ENCODE measurements at regions not wholly inside any gene's neighbourhood (a gene's known extent, or its start where the extent isn't known, plus 50 kb on each side); places are given as distances from the start of the nearest gene placed in this dataset.
A peak's percentile ranks its signal among the peaks of the same experiment; 100 is the strongest.
"Not testable (repeated sequence)": the region's sequence is repeated elsewhere in the genome, so short reads cannot be mapped to it uniquely, and the experiment has no call there.

DNA sequence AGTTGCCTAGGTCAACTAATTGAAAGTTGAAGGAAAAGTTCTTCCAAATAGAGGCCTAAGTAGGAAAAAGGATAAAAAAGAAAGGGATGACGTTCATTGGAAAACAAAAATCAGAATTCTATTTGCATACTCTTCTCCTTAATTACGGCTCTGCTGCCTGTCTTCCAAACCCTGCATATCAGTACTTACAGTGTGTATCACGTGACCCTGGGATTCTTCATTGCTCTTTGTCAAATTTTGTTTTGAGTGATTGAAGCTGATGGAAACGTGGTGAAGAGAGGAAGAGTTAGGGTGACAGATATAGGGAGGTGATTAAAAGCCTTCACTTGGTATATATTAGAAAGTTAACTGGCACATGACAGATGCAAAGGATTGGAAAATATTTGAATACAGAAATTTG is 97.9 kb downstream of the ZNF92 start:
- TF ChIP-seq, protein P1, sequence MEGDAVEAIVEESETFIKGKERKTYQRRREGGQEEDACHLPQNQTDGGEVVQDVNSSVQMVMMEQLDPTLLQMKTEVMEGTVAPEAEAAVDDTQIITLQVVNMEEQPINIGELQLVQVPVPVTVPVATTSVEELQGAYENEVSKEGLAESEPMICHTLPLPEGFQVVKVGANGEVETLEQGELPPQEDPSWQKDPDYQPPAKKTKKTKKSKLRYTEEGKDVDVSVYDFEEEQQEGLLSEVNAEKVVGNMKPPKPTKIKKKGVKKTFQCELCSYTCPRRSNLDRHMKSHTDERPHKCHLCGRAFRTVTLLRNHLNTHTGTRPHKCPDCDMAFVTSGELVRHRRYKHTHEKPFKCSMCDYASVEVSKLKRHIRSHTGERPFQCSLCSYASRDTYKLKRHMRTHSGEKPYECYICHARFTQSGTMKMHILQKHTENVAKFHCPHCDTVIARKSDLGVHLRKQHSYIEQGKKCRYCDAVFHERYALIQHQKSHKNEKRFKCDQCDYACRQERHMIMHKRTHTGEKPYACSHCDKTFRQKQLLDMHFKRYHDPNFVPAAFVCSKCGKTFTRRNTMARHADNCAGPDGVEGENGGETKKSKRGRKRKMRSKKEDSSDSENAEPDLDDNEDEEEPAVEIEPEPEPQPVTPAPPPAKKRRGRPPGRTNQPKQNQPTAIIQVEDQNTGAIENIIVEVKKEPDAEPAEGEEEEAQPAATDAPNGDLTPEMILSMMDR (IDR thresholded peaks at IDR 0.05; ENCODE audit: insufficient read depth, low read depth, low read length): no peak
- no peak overlapping the region for H3K4me3 ChIP-seq (ENCODE audit: low read depth, low read length)
- DNase-seq (ENCODE audit: low read depth): no peak

DNA sequence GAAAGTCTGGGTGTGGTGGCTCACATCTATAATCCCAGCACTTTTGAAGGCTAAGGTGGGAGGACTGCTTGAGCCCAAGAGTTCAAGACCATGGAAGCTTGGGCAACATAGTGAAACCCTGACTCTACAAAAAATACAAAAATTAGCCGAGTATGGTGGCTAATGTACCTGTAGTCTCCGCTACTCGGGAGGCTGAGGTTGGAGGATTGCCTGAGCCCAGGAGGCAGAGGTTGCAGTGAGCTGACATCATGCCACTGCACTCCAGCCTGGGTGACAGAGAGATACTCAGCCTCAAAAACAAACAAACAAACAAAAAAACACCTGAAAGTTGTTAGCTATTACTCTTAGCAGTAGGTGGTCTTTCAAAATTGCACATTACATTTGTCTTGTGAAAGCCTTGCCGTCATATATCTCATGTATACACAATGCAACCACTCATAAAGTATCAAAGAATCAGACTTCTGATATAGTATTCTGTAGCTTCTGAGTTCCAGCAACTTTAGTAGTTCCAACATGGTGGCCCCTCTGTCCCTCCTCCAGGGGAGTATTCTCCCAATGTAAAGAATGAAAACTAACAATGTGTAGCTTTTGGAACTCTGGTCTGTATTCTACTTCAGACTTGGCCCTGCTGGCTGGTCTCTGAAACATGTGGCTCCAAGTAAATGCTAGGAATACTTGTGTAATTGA is 101.5 kb downstream of the ZNF92 start:
- no peak for DNase-seq (ENCODE audit: low read depth)
- TF ChIP-seq, protein P1 (IDR thresholded peaks at IDR 0.05; ENCODE audit: insufficient read depth, low read depth, low read length): no peak
- no peak overlapping the region for H3K4me3 ChIP-seq (ENCODE audit: low read depth, low read length)

DNA sequence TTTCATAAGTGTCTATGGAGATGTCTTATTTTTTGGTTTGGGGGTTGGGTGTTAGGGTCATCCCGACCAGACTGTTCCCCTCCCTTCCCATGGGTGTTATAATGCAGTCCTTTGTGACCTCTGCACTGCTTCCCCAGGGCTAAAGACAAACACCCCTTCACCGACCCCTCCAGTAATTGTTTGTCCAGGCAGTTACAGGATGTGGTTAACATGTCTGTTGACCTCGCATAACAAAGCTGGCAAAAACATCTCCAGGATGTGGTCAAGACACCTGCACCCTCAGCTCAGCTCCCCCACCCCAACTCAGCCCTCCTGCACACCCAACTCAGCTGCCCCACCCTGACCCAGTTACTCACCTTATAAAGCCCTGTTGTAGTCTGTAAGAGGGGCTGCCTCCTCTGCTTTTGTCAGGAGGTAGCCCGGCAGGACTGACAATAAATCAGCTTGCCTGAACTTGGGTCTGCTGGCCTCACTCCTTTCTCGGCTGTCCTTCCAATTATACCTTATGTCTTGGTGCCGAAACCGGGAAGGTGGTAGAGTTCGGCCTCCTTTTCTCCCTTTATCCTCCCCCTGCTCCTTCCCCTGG is 102.2 kb downstream of the ZNF92 start:
- TF ChIP-seq, protein P1 (IDR thresholded peaks at IDR 0.05; ENCODE audit: insufficient read depth, low read depth, low read length): no peak
- H3K4me3 ChIP-seq (ENCODE audit: low read depth, low read length): no peak overlapping the region
- no peak for DNase-seq (ENCODE audit: low read depth)

DNA sequence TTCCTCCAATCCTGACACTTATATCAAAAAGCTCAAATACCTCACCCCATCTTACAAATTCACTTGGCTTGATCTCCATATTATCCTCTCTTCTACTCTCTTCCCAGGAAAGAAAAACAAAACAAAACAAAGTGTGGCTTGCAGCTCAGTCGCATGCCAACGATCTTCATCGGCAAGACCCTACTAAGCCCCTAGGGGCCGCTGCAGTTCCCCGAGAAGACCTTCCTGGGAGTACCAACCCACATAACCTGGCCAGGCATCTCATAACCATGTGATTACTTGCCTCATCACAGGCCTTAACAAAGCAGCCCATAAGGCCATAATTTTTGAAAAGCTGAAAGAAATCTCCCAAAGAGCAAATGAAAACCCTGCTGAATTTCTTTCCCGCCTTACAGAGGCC is 103.7 kb downstream of the ZNF92 start:
- peak; percentile 7 for DNase-seq (ENCODE audit: low read depth)
- H3K4me3 ChIP-seq (ENCODE audit: low read depth, low read length): no peak overlapping the region

DNA sequence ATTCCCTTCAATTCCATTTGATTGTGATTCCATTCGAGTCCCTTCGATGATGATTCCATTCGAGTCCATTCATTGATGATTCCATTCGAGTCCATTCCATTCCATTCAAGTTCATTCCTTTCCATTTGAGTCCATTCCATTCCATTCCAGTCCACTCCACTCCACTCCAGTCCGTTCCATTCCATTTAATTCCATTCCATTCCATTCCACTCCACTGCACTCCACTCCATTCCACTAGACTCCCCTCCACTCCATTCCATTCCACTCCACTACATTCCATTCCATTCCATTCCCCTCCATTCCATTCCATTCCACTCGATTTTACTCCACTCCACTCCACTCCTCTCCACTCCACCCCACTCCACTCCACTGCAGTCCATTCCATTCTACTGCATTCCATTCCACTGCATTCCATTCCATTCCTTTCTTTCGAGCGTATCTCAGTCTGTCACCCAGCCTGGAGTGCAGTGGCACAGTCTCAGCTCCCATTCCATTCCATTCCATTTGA is 115.7 kb downstream of the ZNF92 start:
- DNase-seq (ENCODE audit: low read depth): no peak
- no peak overlapping the region for H3K4me3 ChIP-seq (ENCODE audit: low read depth, low read length)
- TF ChIP-seq, protein P1 (IDR thresholded peaks at IDR 0.05; ENCODE audit: insufficient read depth, low read depth, low read length): no peak

More for the DNA sequence above, 103.7 kb downstream of the ZNF92 start:
- TF ChIP-seq, protein P1 (IDR thresholded peaks at IDR 0.05; ENCODE audit: insufficient read depth, low read depth, low read length): peak; percentile 45

DNA sequence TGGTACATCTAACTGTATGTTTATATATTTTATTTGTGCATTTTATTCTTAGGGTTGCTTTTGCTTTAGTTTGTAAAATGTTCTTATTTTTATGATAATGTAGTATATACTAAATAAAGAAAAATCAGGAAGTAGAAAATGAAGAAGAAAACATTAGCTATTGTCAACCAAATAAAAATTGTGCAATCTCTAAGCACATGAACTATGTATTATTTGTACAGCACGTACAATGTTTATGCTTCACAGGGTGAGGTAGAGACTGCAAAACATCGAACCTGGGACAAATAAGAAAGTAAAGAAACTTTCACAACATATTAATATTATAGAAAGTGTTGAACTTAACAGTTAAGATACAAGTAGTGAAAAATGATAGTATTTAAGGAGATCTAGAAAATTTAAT is 123.0 kb downstream of the ZNF92 start:
- H3K4me3 ChIP-seq (ENCODE audit: low read depth, low read length); DNase-seq (ENCODE audit: low read depth): not testable (repeated sequence)

DNA sequence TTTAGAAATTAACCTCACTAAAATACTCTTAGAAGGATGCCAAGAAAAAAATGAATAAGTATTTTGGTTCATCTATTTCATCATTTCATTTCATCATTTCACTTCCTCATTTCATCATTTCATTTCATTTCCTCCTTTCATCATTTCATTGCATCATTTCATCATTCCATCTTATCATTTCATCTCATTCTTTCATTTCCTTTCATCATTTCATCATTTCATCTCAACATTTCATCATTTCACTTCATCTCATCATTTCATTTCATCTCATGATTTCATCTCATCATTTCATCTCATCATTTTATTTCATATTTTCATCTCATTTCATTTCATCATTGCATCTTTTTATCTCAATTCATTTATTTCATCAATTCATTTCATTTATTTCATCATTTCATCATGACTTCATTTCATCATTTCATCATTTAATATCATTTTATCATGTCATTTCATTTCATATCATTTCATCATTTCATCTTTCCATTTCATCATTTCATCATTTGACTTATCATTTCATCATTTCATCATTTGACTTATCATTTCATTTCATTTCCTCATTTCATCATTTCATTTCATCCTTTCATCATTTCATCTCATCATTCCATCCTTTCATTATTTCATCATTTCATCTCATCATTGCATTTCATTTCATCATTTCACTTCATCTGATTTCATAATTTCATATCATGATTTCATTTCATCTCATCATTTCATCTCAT is 129.9 kb downstream of the ZNF92 start:
- TF ChIP-seq, protein P1 (IDR thresholded peaks at IDR 0.05; ENCODE audit: insufficient read depth, low read depth, low read length): no peak
- DNase-seq (ENCODE audit: low read depth): no peak
- no peak overlapping the region for H3K4me3 ChIP-seq (ENCODE audit: low read depth, low read length)

DNA sequence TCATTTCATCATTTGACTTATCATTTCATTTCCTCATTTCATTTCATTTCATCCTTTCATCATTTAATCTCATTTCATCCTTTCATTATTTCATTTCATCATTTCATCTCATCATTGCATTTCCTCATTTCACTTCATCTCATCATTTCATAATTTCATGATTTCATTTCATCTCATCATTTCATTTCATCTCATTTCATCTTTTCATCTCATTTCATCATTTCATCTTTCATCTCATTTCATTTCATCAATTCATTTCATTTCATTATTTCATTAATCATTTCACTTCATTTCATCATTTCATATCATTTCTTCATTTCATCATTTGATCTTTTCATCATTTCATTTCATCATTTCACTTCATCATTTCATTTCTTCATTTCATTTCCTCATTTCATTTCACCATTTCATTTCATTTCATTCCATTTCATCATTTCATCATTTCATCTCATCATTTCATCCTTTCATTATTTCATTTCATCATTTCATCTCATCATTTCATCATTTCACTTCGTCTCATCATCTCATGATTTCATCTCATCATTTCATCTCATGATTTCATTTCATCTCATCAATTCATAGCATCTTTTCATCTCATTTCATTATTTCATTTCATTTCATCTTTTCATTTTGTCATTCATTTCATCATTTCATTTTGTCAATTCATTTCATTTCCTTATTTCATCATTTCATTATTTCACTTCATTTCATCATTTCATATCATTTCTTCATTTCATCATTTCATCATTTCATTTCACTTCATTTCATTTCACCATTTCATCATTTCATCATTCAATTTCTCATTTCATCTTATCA is 131.1 kb downstream of the ZNF92 start:
- H3K4me3 ChIP-seq (ENCODE audit: low read depth, low read length); DNase-seq (ENCODE audit: low read depth): not testable (repeated sequence)

DNA sequence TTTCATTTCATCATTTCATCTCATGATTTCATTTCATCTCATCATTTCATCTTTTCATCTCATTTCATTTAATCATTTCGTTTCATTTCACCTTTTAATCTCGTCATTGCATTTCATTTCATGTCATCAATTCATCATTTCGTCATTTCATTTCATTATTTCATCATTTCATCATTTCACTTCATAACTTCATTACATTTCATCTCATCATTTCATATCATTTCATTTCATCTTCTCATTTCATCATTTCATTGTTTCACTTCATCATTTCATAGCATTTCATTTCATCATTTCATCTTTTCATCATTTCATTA is 131.6 kb downstream of the ZNF92 start:
- not testable (repeated sequence) for H3K4me3 ChIP-seq (ENCODE audit: low read depth, low read length); DNase-seq (ENCODE audit: low read depth)
